ENCODE measurements at regions not wholly inside any gene's neighbourhood (a gene's known extent, or its start where the extent isn't known, plus 50 kb on each side); places are given as distances from the start of the nearest gene placed in this dataset.

DNA sequence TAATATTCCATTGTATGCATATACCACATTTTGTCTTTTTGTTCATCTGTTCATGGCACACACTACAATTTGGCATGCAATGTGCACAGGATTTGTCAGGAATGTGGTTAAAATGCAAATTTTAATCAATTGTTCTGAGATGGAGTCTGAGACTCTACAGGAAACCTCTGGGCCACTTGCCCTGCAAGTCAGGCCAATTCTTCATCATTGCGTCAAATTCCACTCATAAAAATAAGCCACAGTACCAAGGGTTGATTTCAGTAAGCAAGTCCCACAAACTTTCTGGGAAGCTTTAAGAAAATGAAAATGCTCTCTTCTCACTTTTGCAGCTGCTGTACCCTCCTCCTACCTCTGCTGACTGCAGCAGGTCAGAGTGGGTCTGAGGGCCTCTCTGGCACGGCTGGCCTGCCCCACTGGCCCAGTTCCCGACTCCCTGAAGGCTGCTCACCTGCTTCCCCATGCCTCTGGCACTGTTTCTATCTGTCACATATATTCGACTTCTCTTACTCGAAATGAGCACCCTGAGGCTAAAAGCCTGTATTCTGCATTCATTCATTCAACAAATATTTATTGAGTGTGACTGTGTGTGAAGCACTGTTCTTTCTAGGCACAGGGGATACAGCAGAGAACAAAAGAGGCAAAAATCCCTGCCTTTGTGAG lies 83.8 kb upstream of the WASF3 start:
- H3K79me1 ChIP-seq (ENCODE audit: low read depth in 1 of 2, low read length in 2 of 2), result no peaks in the 10 kb centered on the region
- 65% methylated on average over 3 of the region's 5 CpGs; no CpG with 5 or more reads in 1 of the 2 experiments for WGBS, 2 experiments (ENCODE audit: extremely low coverage in 2 of 2, insufficient read length in 1 of 2)
- no peak overlapping the region for H3K14ac ChIP-seq (replicated peaks; ENCODE audit: low read depth, low read length)
- H3K9me3 ChIP-seq (ENCODE audit: control insufficient read depth, insufficient read depth, low read length), result no peaks in the 10 kb centered on the region
- ChIA-PET POLR2A (ENCODE audit: unreplicated experiment) (no interaction called here), CTCF (no interaction called here)
- H4K91ac ChIP-seq (ENCODE audit: insufficient read depth, low read depth, low read length), result no peak overlapping the region
- no peak overlapping the region for H3K4ac ChIP-seq (ENCODE audit: low read depth, low read length)
- peaks cover 9% of the 10 kb centered on the region; the same call in 1 of the 2 replicates for H3K4me1 ChIP-seq (ENCODE audit: control insufficient read depth, insufficient read depth, low read length)
- H3K4me3 ChIP-seq (ENCODE audit: insufficient read depth, low read depth, low read length), result no peak overlapping the region
- no peaks in the 10 kb centered on the region for H3K27me3 ChIP-seq (ENCODE audit: control insufficient read depth, insufficient read depth, low read length)
- no peak overlapping the region for H3K4me2 ChIP-seq (ENCODE audit: low read depth, low read length)
- intact Hi-C loops (cut with micrococcal nuclease), result no loop called here
- H3K18ac ChIP-seq (ENCODE audit: low read depth, low read length), result no peak overlapping the region
- H2AK5ac ChIP-seq (ENCODE audit: low read depth, low read length), result no peak overlapping the region
- H3K36me3 ChIP-seq (ENCODE audit: control insufficient read depth, insufficient read depth, low read length), result no peaks in the 10 kb centered on the region
- H3K23ac ChIP-seq (ENCODE audit: low read depth, low read length), result no peak overlapping the region
- dilution Hi-C loops (cut with HindIII; ENCODE audit: low sequenced_read_pairs, unreplicated experiment), result no loop called here
- H2AFZ ChIP-seq (replicated peaks; ENCODE audit: low read length, poor library complexity), result no peak overlapping the region
- TF ChIP-seq CHD1 (IDR thresholded peaks at IDR 0.05; ENCODE audit: low read depth, low read length) (no peak), BHLHE40 (IDR thresholded peaks at IDR 0.05; ENCODE audit: low read depth, low read length) (no peak), NFE2L2 (IDR thresholded peaks at IDR 0.05; ENCODE audit: low read depth, low read length) (no peak), USF2 (IDR thresholded peaks at IDR 0.05; ENCODE audit: low read depth, low read length) (no peak), FOS (IDR thresholded peaks at IDR 0.05; ENCODE audit: low read depth, low read length) (no peak), MXI1 (IDR thresholded peaks at IDR 0.05; ENCODE audit: borderline replicate concordance, low read depth, low read length) (no peak), MAFK (IDR thresholded peaks at IDR 0.05; ENCODE audit: low read depth, low read length) (no peak), MAZ (IDR thresholded peaks at IDR 0.05; ENCODE audit: borderline replicate concordance, low read depth, low read length) (no peak), RAD21 (IDR thresholded peaks at IDR 0.05; ENCODE audit: low read length) (no peak), POLR2A (IDR thresholded peaks at IDR 0.05; ENCODE audit: low read depth, low read length) (no peak), RCOR1 (IDR thresholded peaks at IDR 0.05; ENCODE audit: insufficient replicate concordance, low read length) (no peak), CEBPB (IDR thresholded peaks at IDR 0.05; ENCODE audit: low read depth, low read length) (no peak), SMC3 (IDR thresholded peaks at IDR 0.05; ENCODE audit: low read depth, low read length) (no peak), RFX5 (IDR thresholded peaks at IDR 0.05; ENCODE audit: low read depth, low read length) (no peak)
- TF ChIP-seq, protein P1, sequence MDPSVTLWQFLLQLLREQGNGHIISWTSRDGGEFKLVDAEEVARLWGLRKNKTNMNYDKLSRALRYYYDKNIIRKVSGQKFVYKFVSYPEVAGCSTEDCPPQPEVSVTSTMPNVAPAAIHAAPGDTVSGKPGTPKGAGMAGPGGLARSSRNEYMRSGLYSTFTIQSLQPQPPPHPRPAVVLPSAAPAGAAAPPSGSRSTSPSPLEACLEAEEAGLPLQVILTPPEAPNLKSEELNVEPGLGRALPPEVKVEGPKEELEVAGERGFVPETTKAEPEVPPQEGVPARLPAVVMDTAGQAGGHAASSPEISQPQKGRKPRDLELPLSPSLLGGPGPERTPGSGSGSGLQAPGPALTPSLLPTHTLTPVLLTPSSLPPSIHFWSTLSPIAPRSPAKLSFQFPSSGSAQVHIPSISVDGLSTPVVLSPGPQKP (IDR thresholded peaks at IDR 0.05; ENCODE audit: borderline replicate concordance, low read depth, low read length), result no peak
- TF ChIP-seq, protein P2, sequence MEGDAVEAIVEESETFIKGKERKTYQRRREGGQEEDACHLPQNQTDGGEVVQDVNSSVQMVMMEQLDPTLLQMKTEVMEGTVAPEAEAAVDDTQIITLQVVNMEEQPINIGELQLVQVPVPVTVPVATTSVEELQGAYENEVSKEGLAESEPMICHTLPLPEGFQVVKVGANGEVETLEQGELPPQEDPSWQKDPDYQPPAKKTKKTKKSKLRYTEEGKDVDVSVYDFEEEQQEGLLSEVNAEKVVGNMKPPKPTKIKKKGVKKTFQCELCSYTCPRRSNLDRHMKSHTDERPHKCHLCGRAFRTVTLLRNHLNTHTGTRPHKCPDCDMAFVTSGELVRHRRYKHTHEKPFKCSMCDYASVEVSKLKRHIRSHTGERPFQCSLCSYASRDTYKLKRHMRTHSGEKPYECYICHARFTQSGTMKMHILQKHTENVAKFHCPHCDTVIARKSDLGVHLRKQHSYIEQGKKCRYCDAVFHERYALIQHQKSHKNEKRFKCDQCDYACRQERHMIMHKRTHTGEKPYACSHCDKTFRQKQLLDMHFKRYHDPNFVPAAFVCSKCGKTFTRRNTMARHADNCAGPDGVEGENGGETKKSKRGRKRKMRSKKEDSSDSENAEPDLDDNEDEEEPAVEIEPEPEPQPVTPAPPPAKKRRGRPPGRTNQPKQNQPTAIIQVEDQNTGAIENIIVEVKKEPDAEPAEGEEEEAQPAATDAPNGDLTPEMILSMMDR (conservative IDR thresholded peaks at IDR 0.05; ENCODE audit: low read depth, low read length), result no peak
- no TSS peak for BruUV-seq (replicated peaks)
- in situ Hi-C loops (cut with MboI; ENCODE audit: low sequenced_read_pairs), result no loop called here
- no peak overlapping the region for H2AK9ac ChIP-seq (replicated peaks; ENCODE audit: low read depth, low read length, poor library complexity)
- H2BK15ac ChIP-seq (ENCODE audit: low read depth, low read length), result no peak overlapping the region
- no peak overlapping the region for H4K5ac ChIP-seq (ENCODE audit: low read depth, low read length)
- H2BK20ac ChIP-seq (ENCODE audit: low read depth, low read length), result no peak overlapping the region
- no peak overlapping the region for H3K27ac ChIP-seq (ENCODE audit: insufficient read depth, low read length)
- H2BK120ac ChIP-seq (ENCODE audit: low read depth, low read length), result no peak overlapping the region
- H3K9me1 ChIP-seq (ENCODE audit: insufficient read depth, low read length), result peaks cover 9% of the 10 kb centered on the region; the same call in 1 of the 2 replicates
- H3K56ac ChIP-seq (ENCODE audit: extremely low read depth, insufficient read depth, low read length), result no peak overlapping the region
- H4K8ac ChIP-seq (ENCODE audit: low read depth in 2 of 2, low read length in 2 of 2), result no peak overlapping the region
- H4K20me1 ChIP-seq (ENCODE audit: insufficient read depth, low read length), result no peaks in the 10 kb centered on the region
- no peak overlapping the region for H3K9ac ChIP-seq (ENCODE audit: low read depth, low read length)
- no peak for ATAC-seq (ENCODE audit: low read depth)
- no peak for DNase-seq
- H2BK5ac ChIP-seq (ENCODE audit: low read depth, low read length, poor library complexity, severe bottlenecking), result no peak overlapping the region

Data from IMR-90 (cell line).